ENCODE measurements at regions not wholly inside any gene's neighbourhood (a gene's known extent, or its start where the extent isn't known, plus 50 kb on each side); places are given as distances from the start of the nearest gene placed in this dataset.

DNA sequence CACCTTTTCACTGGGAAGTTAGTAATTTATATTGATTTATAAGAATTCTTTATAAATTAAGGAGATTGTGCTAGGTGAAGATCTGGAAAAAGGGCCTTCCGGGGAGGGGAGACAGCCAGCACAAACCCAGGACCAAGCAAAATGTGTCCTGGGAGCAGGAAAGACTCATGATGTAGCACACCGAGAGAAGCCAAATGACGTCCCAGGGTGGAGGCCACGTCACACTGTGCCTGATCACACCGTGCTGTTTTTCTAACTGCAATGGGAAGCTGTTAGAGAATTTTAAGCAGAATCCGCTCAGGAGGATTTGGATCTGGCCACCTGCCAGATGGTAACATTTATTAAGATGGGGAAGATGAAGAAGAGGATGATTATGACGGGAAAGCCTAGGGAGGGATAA, 72.7 kb upstream of the AKAP12 start:
- WGBS, 3 donors = 63 to 67% (median 65%) methylated on average over 7 of the region's 7 CpGs
- H3K4me3 ChIP-seq = no peak overlapping the region
- no peaks in the 10 kb centered on the region for H3K27me3 ChIP-seq (ENCODE audit: insufficient read depth in 3 of 3, low read length in 2 of 3)
- intact Hi-C loops (cut with DNase I) = no loop called here
- H3K4me1 ChIP-seq = no peaks in the 10 kb centered on the region
- ATAC-seq = no peak
- no peaks in the 10 kb centered on the region for H3K36me3 ChIP-seq (ENCODE audit: insufficient read depth in 1 of 2, low read depth in 1 of 2)
- H3K27ac ChIP-seq = no peak overlapping the region
- DNase-seq = no peak
- TF ChIP-seq, protein P1, sequence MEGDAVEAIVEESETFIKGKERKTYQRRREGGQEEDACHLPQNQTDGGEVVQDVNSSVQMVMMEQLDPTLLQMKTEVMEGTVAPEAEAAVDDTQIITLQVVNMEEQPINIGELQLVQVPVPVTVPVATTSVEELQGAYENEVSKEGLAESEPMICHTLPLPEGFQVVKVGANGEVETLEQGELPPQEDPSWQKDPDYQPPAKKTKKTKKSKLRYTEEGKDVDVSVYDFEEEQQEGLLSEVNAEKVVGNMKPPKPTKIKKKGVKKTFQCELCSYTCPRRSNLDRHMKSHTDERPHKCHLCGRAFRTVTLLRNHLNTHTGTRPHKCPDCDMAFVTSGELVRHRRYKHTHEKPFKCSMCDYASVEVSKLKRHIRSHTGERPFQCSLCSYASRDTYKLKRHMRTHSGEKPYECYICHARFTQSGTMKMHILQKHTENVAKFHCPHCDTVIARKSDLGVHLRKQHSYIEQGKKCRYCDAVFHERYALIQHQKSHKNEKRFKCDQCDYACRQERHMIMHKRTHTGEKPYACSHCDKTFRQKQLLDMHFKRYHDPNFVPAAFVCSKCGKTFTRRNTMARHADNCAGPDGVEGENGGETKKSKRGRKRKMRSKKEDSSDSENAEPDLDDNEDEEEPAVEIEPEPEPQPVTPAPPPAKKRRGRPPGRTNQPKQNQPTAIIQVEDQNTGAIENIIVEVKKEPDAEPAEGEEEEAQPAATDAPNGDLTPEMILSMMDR (IDR thresholded peaks at IDR 0.05) = no peak
- H3K9me3 ChIP-seq = no peaks in the 10 kb centered on the region

- H3K9me3 ChIP-seq = no peaks in the 10 kb centered on the region
- H3K36me3 ChIP-seq (ENCODE audit: insufficient read depth in 1 of 2, low read depth in 1 of 2) = no peaks in the 10 kb centered on the region
- no peaks in the 10 kb centered on the region for H3K27me3 ChIP-seq (ENCODE audit: insufficient read depth in 3 of 3, low read length in 2 of 3)
- H3K27ac ChIP-seq = no peak overlapping the region
- no peak for ATAC-seq
- TF ChIP-seq, protein P1 (IDR thresholded peaks at IDR 0.05) = no peak
- DNase-seq = no peak
- intact Hi-C loops (cut with DNase I) = no loop called here
- no peak overlapping the region for H3K4me3 ChIP-seq
- no peaks in the 10 kb centered on the region for H3K4me1 ChIP-seq
- WGBS, 3 donors = 74 to 82% (median 80%) methylated on average over 10 of the region's 10 CpGs
Observed at GRCh38 chr6:151170622-151171246, 69.0 kb upstream of the AKAP12 start.

- Histone ChIP-seq H3K27me3 (ENCODE audit: insufficient read depth in 3 of 3, low read length in 2 of 3) (no peaks in the 10 kb centered on the region), H3K4me1 (no peaks in the 10 kb centered on the region), H3K36me3 (ENCODE audit: insufficient read depth in 1 of 2, low read depth in 1 of 2) (no peaks in the 10 kb centered on the region), H3K9me3 (no peaks in the 10 kb centered on the region), H3K27ac (no peak overlapping the region), H3K4me3 (no peak overlapping the region)
- WGBS, 3 donors = 63 to 67% (median 65%) methylated on average over 3 of the region's 3 CpGs
- TF ChIP-seq, protein P1 (IDR thresholded peaks at IDR 0.05) = no peak
- no peak for ATAC-seq
- no peak for DNase-seq
- intact Hi-C loops (cut with DNase I) = no loop called here
Observed at GRCh38 chr6:151172751-151173150, 67.0 kb upstream of the AKAP12 start.

DNA sequence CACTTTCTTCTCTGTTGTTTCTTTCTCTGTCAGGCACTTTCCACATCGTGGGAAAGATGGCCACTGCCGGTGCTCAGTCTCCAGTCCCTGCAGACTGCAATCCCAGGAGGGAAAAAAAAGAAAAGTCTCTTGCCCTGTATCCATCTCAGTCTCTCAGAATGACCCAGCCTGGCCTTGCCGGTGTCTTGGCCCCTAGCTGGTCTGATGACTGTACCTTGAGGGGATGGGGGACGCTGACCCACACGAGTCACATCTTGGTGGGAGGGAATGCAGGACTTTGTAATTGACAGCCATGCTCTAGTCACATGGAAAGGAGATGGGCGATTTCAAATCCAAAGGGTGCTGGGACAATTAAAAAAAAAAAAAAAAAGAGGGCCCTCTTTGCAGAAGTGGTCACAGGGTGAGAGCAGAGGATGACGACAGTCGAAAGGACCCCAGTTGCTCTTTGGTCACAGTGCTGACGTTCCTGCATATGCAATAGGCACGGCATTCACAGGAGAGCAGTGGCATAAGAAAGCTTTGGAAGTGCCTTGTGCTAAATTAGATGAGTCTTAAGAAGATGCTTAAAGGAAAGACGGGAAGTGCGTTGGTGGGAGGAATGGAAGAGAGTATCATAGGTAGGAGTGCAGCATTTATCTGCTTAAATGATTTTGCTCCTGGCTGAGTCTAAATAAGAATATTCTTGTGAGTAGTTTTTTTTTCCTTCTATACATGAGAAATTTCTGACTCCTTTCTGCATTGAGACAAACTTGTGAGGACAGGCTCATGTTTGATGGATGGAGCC, 63.9 kb upstream of the AKAP12 start:
- WGBS, 3 donors = 82 to 84% (median 83%) methylated on average over 12 of the region's 12 CpGs
- Histone ChIP-seq H3K27me3 (ENCODE audit: insufficient read depth in 3 of 3, low read length in 2 of 3) (no peaks in the 10 kb centered on the region), H3K4me1 (no peaks in the 10 kb centered on the region), H3K36me3 (ENCODE audit: insufficient read depth in 1 of 2, low read depth in 1 of 2) (no peaks in the 10 kb centered on the region), H3K27ac (no peak overlapping the region), H3K4me3 (no peak overlapping the region), H3K9me3 (no peaks in the 10 kb centered on the region)
- DNase-seq (no peak), ATAC-seq (no peak)
- intact Hi-C loops (cut with DNase I) = no loop called here
- TF ChIP-seq, protein P1 (IDR thresholded peaks at IDR 0.05) = no peak

Measured in psoas muscle (tissue), 7 donors.